ENCODE measurements at regions not wholly inside any gene's neighbourhood (a gene's known extent, or its start where the extent isn't known, plus 50 kb on each side); places are given as distances from the start of the nearest gene placed in this dataset.
"Not testable (repeated sequence)": the region's sequence is repeated elsewhere in the genome, so short reads cannot be mapped to it uniquely, and the experiment has no call there.

- no peak for DNase-seq (ENCODE audit: low spot score)
These were observed 381.7 kb downstream of the GPAT3 start for GRCh38 chr4:83917572-83917971.

- no peak for DNase-seq (ENCODE audit: low spot score)
These were observed 374.8 kb downstream of the GPAT3 start for GRCh38 chr4:83910693-83911092.

- DNase-seq (ENCODE audit: low spot score), result no peak
These were observed 370.7 kb downstream of the GPAT3 start for GRCh38 chr4:83906561-83906960.

GRCh38 chr4:83905952-83906351, 370.0 kb downstream of the GPAT3 start:
- no peak for DNase-seq (ENCODE audit: low spot score)

GRCh38 chr4:83903740-83904139, 367.8 kb downstream of the GPAT3 start:
- not testable (repeated sequence) for DNase-seq (ENCODE audit: low spot score)

GRCh38 chr4:83894831-83895230, 358.9 kb downstream of the GPAT3 start:
- no peak for DNase-seq (ENCODE audit: low spot score)

- no peak for DNase-seq (ENCODE audit: low spot score)
These were observed 354.9 kb downstream of the GPAT3 start for GRCh38 chr4:83890816-83891215.

- DNase-seq (ENCODE audit: low spot score), result no peak
These were observed 354.3 kb downstream of the GPAT3 start for GRCh38 chr4:83890231-83890630.

- DNase-seq (ENCODE audit: low spot score), result no peak
These were observed 353.9 kb downstream of the GPAT3 start for GRCh38 chr4:83889802-83890201.

GRCh38 chr4:83885256-83886182, 349.6 kb downstream of the GPAT3 start:
- no peak for DNase-seq (ENCODE audit: low spot score)

- no peak for DNase-seq (ENCODE audit: low spot score)
These were observed 340.1 kb downstream of the GPAT3 start for GRCh38 chr4:83876047-83876446.

GRCh38 chr4:83875437-83875836, 339.5 kb downstream of the GPAT3 start:
- no peak for DNase-seq (ENCODE audit: low spot score)

GRCh38 chr4:83873996-83874395, 338.1 kb downstream of the GPAT3 start:
- no peak for DNase-seq (ENCODE audit: low spot score)

- no peak for DNase-seq (ENCODE audit: low spot score)
These were observed 334.5 kb downstream of the GPAT3 start for GRCh38 chr4:83870328-83870950.

- no peak for DNase-seq (ENCODE audit: low spot score)
These were observed 331.1 kb downstream of the GPAT3 start for GRCh38 chr4:83866834-83867621.

GRCh38 chr4:83865417-83866150, 329.7 kb downstream of the GPAT3 start:
- DNase-seq (ENCODE audit: low spot score), result no peak

- no peak for DNase-seq (ENCODE audit: low spot score)
These were observed 328.3 kb downstream of the GPAT3 start for GRCh38 chr4:83864097-83864817.

- DNase-seq (ENCODE audit: low spot score), result no peak
These were observed 326.6 kb downstream of the GPAT3 start for GRCh38 chr4:83862471-83862870.

- DNase-seq (ENCODE audit: low spot score), result no peak
These were observed 324.3 kb downstream of the GPAT3 start for GRCh38 chr4:83860200-83860599.

- DNase-seq (ENCODE audit: low spot score), result no peak
These were observed 322.2 kb downstream of the GPAT3 start for GRCh38 chr4:83858131-83858530.

- no peak for DNase-seq (ENCODE audit: low spot score)
These were observed 319.1 kb downstream of the GPAT3 start for GRCh38 chr4:83855044-83855443.
